ENCODE measurements at regions not wholly inside any gene's neighbourhood (a gene's known extent, or its start where the extent isn't known, plus 50 kb on each side); places are given as distances from the start of the nearest gene placed in this dataset.
"Not testable (repeated sequence)": the region's sequence is repeated elsewhere in the genome, so short reads cannot be mapped to it uniquely, and the experiment has no call there.

DNA sequence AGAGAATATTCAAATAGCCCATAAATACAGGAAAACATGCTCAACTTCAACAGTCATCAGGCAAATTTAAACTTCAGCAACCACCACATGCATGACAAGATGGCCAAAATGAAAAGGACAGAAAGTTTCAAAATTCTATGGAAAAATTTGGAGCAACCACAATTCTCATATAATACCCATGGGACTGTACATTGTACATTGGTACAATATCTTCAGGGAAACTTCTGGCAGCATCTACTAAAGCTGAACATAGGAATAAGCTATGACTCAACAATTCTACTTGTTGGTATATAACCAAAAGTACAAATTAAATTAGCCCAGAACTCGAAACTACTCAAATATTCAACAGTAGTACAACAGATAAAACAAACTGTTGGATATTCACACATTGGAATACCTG is 847.6 kb downstream of the TBL1XR1 start:
- H3K9me3 ChIP-seq (ENCODE audit: control insufficient read depth, low read length, poor library complexity, severe bottlenecking) = no peaks in the 10 kb centered on the region
- H3K27me3 Mint-ChIP-seq = no peaks in the 10 kb centered on the region
- no peak overlapping the region for H3K4me3 Mint-ChIP-seq
- no peaks in the 10 kb centered on the region for H3K4me1 Mint-ChIP-seq
- H3K27ac Mint-ChIP-seq = no peak overlapping the region
- DNase-seq (no peak), ATAC-seq (no peak)
- H3K36me3 Mint-ChIP-seq (ENCODE audit: low read depth) = no peaks in the 10 kb centered on the region

DNA sequence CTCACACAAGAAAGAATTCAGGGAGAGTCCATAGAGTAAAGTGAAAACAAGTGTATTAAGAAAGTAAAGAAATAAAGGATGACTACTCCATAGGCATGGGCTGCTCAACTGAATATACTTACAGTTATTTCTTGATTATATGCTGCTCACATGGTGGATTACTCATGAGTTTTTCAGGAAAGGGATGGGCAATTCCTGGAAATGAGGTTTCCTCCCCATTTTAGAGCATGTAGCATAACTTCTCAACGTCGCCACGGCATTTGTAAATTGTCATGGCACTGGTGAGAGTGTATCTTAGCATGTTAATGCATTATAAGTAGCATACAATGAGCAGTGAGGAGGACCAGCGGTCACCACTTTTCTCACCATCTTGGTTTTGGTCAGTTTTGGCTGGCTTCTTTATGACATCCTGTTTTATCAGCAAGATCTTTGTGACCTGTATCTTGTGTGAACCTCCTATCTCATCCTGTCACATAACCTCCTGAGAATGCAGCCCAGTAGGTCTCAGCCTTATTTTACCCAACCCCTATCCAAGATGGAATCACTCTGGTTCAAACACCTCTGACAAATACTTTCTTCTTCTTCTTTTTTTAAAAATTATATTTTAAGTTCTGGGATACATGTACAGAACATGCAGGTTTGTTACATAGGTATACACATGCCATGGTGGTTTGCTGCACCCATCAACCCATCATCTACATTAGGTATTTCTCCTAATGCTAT is 849.7 kb downstream of the TBL1XR1 start:
- Mint-ChIP-seq H3K4me1 (no peaks in the 10 kb centered on the region), H3K27me3 (no peaks in the 10 kb centered on the region), H3K4me3 (no peak overlapping the region), H3K36me3 (ENCODE audit: low read depth) (no peaks in the 10 kb centered on the region), H3K27ac (no peak overlapping the region)
- no peak for DNase-seq
- no peak for ATAC-seq
- H3K9me3 ChIP-seq (ENCODE audit: control insufficient read depth, low read length, poor library complexity, severe bottlenecking) = no peaks in the 10 kb centered on the region

DNA sequence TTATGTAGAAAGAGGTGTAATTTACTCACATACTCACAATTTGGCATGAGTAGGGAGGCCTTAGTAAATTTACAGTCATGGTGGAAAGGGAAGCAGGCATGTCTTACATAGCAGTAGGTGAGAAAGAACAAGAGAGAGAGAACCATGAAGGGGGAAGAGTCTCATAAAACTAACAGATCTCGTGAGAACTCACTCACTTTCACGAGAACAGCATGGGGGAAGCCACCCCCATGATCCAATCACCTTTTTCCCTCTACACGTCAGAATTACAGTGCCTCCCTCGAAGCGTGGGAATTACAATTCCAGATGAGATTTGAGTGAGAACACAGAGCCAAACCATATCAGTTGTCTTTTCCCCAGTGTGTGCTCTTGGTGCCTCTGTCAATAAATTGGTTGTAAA is 855.3 kb downstream of the TBL1XR1 start:
- Mint-ChIP-seq H3K36me3 (ENCODE audit: low read depth) (no peaks in the 10 kb centered on the region), H3K27me3 (no peaks in the 10 kb centered on the region), H3K4me1 (no peaks in the 10 kb centered on the region), H3K27ac (no peak overlapping the region), H3K4me3 (no peak overlapping the region)
- ATAC-seq (no peak), DNase-seq (no peak)
- no peaks in the 10 kb centered on the region for H3K9me3 ChIP-seq (ENCODE audit: control insufficient read depth, low read length, poor library complexity, severe bottlenecking)

DNA sequence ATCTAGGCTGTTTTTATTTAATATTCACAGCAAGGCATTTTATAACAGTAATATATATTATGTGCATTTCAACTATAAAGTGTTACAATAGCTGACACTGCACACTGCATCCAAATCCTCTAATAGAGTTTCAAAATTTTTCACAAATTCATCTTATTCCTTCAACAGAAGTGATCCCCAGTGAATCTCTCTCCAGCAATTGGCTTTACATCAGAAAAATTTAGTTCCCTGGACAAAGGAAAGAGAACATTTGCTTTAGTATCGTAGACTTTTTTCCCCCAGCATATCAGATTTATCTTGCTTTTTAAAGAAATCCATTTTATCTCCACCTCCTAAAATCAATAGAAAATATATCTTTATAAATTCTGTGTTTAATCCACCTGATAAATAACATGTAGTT is 868.6 kb downstream of the TBL1XR1 start:
- ATAC-seq (no peak), DNase-seq (no peak)
- H3K9me3 ChIP-seq (ENCODE audit: control insufficient read depth, low read length, poor library complexity, severe bottlenecking) = no peaks in the 10 kb centered on the region
- Mint-ChIP-seq H3K36me3 (ENCODE audit: low read depth) (no peaks in the 10 kb centered on the region), H3K27me3 (no peaks in the 10 kb centered on the region), H3K4me3 (no peak overlapping the region), H3K4me1 (no peaks in the 10 kb centered on the region), H3K27ac (no peak overlapping the region)

DNA sequence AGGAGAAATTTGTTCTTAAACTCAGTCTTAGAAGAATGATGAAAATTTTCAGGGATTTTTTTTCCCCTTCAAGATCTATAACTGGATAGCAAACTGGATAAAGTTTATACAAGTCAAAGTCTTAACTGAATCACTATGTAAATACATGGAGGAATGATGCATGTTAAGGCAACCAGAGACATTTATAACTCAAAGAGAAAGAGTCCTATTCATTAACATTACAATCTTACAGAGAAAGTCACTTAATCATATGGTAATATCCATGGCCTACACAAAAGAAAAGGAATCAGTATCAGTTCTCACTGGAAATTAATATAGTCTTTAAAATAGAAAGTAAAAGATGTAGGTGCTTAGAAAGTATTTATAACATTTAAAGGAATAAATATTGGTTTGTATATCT is 869.1 kb downstream of the TBL1XR1 start:
- H3K9me3 ChIP-seq (ENCODE audit: control insufficient read depth, low read length, poor library complexity, severe bottlenecking) = no peaks in the 10 kb centered on the region
- Mint-ChIP-seq H3K27ac (no peak overlapping the region), H3K27me3 (no peaks in the 10 kb centered on the region), H3K36me3 (ENCODE audit: low read depth) (no peaks in the 10 kb centered on the region), H3K4me1 (no peaks in the 10 kb centered on the region), H3K4me3 (no peak overlapping the region)
- DNase-seq = no peak
- ATAC-seq = no peak

DNA sequence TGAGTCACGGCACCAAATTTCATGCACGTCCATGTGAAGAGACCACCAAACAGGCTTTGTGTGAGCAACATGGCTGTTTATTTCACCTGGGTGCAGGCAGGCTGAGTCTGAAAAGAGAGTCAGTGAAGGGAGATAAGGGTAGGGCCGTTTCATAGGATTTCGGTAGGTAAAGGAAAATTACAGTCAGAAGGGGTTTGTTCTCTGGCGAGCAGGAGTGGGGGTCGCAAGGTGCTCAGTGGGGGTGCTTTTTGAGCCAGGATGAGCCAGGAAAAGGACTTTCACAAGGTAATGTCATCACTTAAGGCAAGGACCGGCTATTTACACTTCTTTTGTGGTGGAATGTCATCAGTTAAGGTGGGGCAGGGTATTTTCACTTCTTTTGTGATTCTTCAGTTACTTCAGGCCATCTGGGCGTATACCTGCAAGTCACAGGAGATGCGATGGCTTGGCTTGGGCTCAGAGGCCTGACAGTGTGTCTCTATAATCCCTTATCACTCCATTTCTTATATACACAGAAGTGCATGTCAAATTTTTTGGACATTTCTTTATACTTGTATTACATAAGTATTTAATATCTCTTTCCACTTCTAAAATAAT is 870.3 kb downstream of the TBL1XR1 start:
- H3K4me3 Mint-ChIP-seq; H3K36me3 Mint-ChIP-seq (ENCODE audit: low read depth); H3K9me3 ChIP-seq (ENCODE audit: control insufficient read depth, low read length, poor library complexity, severe bottlenecking); H3K27me3 Mint-ChIP-seq; H3K27ac Mint-ChIP-seq; DNase-seq; H3K4me1 Mint-ChIP-seq; ATAC-seq: not testable (repeated sequence)

DNA sequence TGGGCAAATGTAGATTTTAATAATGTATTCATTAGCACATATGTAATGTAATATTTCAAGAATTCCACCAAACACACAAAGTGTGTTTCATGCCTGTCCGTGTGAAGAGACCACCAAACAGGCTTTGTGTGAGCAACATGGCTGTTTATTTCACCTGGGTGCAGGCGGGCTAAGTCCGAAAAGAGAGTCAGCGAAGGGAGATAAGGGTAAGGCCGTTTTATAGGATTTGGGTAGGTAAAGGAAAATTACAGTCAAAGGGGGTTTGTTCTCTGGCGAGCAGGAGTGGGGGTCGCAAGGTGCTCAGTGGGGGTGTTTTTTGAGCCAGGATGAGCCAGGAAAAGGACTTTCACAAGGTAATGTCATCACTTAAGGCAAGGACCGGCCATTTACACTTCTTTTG is 875.8 kb downstream of the TBL1XR1 start:
- ATAC-seq; DNase-seq; H3K27me3 Mint-ChIP-seq; H3K4me3 Mint-ChIP-seq; H3K36me3 Mint-ChIP-seq (ENCODE audit: low read depth); H3K9me3 ChIP-seq (ENCODE audit: control insufficient read depth, low read length, poor library complexity, severe bottlenecking); H3K27ac Mint-ChIP-seq; H3K4me1 Mint-ChIP-seq: not testable (repeated sequence)

DNA sequence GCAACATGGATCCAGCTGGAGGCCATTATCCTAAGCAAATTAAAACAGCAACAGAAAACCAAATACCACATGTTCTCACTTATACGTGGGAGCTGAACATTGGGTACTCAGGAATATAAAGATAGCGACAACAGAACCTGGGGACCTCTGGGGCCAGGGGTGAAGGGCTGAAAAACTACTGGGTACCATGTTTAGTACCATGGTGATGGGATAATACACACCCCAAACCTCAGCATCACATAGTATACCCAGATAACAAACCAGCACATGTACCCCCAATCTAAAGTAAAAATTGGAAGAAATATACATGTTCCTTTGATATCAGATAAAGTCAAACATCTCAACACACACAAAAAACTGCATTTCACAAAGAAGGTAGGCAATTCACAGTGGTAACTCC is 876.2 kb downstream of the TBL1XR1 start:
- ATAC-seq (no peak), DNase-seq (no peak)
- Mint-ChIP-seq H3K27me3 (no peaks in the 10 kb centered on the region), H3K4me1 (no peaks in the 10 kb centered on the region), H3K27ac (no peak overlapping the region), H3K36me3 (ENCODE audit: low read depth) (no peaks in the 10 kb centered on the region), H3K4me3 (no peak overlapping the region)
- H3K9me3 ChIP-seq (ENCODE audit: control insufficient read depth, low read length, poor library complexity, severe bottlenecking) = no peaks in the 10 kb centered on the region

DNA sequence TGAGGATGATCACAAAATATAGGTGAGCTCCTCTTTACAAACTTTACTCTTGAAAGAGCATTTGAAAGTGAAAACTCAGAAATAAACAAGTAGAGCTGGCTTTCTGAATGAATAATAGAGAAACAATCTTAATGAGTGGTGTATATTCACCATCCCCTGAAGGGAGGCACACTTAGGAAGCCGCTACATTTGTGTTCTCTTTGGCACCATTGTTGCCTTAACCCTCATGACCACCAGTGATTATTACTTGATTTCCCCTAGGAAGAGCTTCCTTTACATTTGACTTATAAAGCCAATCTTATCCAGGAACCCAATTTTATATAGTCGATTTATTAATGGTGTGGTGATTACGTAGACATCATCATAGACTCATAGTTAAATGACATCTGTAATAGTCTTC is 883.9 kb downstream of the TBL1XR1 start:
- no peaks in the 10 kb centered on the region for H3K4me1 Mint-ChIP-seq
- DNase-seq (no peak), ATAC-seq (no peak)
- no peak overlapping the region for H3K4me3 Mint-ChIP-seq
- H3K27ac Mint-ChIP-seq = no peak overlapping the region
- H3K36me3 Mint-ChIP-seq (ENCODE audit: low read depth) = no peaks in the 10 kb centered on the region
- no peaks in the 10 kb centered on the region for H3K27me3 Mint-ChIP-seq
- H3K9me3 ChIP-seq (ENCODE audit: control insufficient read depth, low read length, poor library complexity, severe bottlenecking) = no peaks in the 10 kb centered on the region

DNA sequence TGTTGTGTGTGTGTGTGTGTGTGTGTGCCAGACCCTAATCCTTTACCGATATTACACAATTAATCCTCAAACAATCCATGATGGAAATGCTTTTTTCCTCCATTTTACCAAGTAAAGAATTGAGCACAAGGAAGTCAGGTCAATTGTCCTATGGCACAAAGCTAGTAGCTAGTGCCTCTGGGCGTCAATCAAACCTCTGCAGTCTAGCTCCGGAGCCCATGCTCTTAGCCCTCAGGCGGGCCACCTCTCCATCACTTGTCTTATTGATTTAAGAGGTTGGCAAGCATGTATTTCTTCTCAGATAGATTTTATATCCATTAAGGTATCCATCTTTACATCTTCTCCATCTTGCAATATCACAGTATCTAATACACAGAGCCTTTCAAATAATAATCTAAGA is 886.6 kb downstream of the TBL1XR1 start:
- Mint-ChIP-seq H3K27ac (no peak overlapping the region), H3K4me3 (no peak overlapping the region), H3K4me1 (no peaks in the 10 kb centered on the region), H3K36me3 (ENCODE audit: low read depth) (no peaks in the 10 kb centered on the region), H3K27me3 (no peaks in the 10 kb centered on the region)
- ATAC-seq = no peak
- DNase-seq = no peak
- H3K9me3 ChIP-seq (ENCODE audit: control insufficient read depth, low read length, poor library complexity, severe bottlenecking) = no peaks in the 10 kb centered on the region

DNA sequence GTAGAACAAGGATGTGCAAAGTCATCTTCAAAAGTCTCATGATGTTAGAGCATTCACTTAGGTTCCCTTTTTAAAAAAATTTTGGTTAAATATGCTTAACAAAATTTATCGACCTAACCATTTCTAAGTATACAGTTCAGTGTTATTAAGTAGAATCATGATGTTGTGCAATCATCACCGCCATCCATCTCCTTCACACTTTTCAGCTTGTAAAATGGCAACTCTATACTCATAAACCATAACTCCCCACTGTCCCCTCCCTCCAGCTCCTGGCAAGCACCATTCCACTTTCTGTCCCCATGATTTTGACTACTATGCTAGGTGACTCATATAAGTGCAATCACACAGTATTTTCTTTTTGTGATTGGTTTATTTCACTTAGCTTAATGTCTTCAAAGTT is 895.0 kb downstream of the TBL1XR1 start:
- ATAC-seq = no peak
- no peaks in the 10 kb centered on the region for H3K36me3 Mint-ChIP-seq (ENCODE audit: low read depth)
- no peak for DNase-seq
- H3K9me3 ChIP-seq (ENCODE audit: control insufficient read depth, low read length, poor library complexity, severe bottlenecking) = no peaks in the 10 kb centered on the region
- no peaks in the 10 kb centered on the region for H3K4me1 Mint-ChIP-seq
- H3K27me3 Mint-ChIP-seq = no peaks in the 10 kb centered on the region
- H3K27ac Mint-ChIP-seq = no peak overlapping the region
- no peak overlapping the region for H3K4me3 Mint-ChIP-seq

DNA sequence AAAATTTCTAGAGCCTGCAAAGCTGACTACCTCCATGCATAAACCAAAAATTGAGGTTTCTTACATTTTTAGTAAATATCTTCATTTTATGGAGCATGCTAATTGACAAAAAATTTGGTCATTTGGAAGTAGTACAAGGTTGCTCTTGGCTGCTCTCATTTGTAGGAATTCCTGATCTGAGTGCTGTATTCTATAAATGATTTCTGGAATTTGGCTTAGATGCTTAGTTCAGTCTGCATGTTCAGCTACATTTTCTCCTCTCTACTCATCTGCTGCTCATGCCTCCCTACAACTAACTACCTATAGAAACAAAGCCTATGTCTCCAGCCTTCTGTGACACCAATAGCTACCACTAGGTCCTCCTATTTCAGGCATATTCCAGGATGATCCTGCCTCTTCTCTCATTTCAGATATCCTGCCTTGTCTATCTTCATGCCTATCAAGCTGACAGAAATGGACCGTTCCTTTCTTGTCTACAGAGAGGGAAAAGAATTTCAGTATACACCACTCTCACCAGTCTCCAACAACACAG is 901.1 kb downstream of the TBL1XR1 start:
- DNase-seq (no peak), ATAC-seq (no peak)
- no peaks in the 10 kb centered on the region for H3K4me1 Mint-ChIP-seq
- no peaks in the 10 kb centered on the region for H3K36me3 Mint-ChIP-seq (ENCODE audit: low read depth)
- no peaks in the 10 kb centered on the region for H3K27me3 Mint-ChIP-seq
- no peak overlapping the region for H3K4me3 Mint-ChIP-seq
- H3K9me3 ChIP-seq (ENCODE audit: control insufficient read depth, low read length, poor library complexity, severe bottlenecking) = no peaks in the 10 kb centered on the region
- no peak overlapping the region for H3K27ac Mint-ChIP-seq

DNA sequence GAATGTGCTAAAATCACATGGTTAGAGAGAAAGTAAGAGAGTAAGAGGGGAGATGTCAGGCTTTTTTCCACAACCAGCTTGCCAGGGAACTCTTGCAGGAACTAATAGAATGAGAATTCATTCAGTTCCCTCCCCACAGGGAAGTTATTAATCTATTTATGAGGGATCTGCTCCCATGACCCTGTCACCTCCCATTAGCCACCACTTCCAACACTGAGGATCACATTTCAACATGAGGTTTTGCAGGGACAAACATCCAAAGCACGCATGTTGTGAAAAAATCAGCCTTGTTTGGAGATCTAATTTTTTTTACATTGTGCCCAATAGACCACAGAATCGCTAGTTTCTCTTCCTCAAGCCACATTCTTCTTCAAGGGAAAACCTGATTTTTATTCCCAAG is 904.0 kb downstream of the TBL1XR1 start:
- no peak overlapping the region for H3K4me3 Mint-ChIP-seq
- H3K36me3 Mint-ChIP-seq (ENCODE audit: low read depth) = no peaks in the 10 kb centered on the region
- no peaks in the 10 kb centered on the region for H3K9me3 ChIP-seq (ENCODE audit: control insufficient read depth, low read length, poor library complexity, severe bottlenecking)
- no peaks in the 10 kb centered on the region for H3K27me3 Mint-ChIP-seq
- DNase-seq = no peak
- no peak overlapping the region for H3K27ac Mint-ChIP-seq
- ATAC-seq = no peak
- H3K4me1 Mint-ChIP-seq = no peaks in the 10 kb centered on the region

DNA sequence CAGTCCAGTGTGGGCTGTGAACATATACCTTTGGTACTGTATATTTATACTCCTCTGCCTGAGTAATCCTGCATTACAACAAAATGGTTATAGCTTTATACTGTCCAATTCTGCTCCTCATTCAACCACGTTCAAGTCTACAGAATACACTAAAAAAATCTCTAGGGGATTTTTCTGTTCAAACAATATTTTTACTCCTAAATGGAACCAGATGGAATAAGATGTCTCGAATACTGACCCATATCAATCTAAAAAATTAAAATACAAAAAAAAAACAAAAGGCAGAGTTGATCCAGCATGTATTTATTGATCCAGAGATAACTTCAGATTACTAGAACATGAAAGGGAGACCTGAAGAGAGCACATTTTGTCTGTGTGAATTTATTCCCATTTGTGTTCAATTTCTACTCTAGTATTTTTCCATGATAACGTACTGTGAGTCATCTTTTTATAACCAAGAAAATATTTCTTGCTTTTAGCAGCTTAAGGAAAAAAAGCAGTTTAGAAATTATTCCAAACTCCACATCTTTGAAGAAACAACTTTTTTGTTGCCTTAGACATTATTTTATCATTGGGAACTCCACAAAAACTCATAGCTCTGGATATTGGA is 910.7 kb downstream of the TBL1XR1 start:
- H3K9me3 ChIP-seq (ENCODE audit: control insufficient read depth, low read length, poor library complexity, severe bottlenecking) = no peaks in the 10 kb centered on the region
- Mint-ChIP-seq H3K27ac (no peak overlapping the region), H3K4me3 (no peak overlapping the region), H3K4me1 (no peaks in the 10 kb centered on the region), H3K36me3 (ENCODE audit: low read depth) (no peaks in the 10 kb centered on the region), H3K27me3 (no peaks in the 10 kb centered on the region)
- no peak for ATAC-seq
- DNase-seq = no peak

Data from T-helper 17 cell (primary cell).